SKM-1 treated with dmso at 0.1 percent for 144 hours (cell line): ENCODE measurements at regions not wholly inside any gene's neighbourhood (a gene's known extent, or its start where the extent isn't known, plus 50 kb on each side); places are given as distances from the start of the nearest gene placed in this dataset.
"Not testable (repeated sequence)": the region's sequence is repeated elsewhere in the genome, so short reads cannot be mapped to it uniquely, and the experiment has no call there.

Experiments
- DNase-seq: peaks from one replicate; lab custom pipeline; 2025; ENCODE audit not compliant: unreplicated experiment; lab: John Stamatoyannopoulos, UW

DNA sequence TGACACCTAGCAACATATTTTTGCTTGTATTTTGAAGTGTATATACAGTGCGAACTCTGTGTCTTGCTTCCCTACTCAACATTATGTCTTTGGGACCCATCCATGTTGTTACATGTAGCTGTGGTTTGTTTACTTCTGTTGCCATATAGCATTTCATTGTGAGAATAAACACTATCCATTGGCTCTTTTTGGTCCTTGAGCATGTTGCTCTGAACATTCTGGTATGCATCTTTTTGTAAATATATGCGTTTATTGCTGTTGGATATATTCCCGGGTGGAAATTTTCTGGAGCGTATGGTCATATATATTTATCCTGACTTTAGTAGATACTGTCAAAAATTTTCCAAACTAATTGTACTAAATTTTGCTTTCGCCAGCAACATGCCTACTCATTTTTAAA is 222.5 kb upstream of the SPTLC3 start:
- DNase-seq, result no peak

DNA sequence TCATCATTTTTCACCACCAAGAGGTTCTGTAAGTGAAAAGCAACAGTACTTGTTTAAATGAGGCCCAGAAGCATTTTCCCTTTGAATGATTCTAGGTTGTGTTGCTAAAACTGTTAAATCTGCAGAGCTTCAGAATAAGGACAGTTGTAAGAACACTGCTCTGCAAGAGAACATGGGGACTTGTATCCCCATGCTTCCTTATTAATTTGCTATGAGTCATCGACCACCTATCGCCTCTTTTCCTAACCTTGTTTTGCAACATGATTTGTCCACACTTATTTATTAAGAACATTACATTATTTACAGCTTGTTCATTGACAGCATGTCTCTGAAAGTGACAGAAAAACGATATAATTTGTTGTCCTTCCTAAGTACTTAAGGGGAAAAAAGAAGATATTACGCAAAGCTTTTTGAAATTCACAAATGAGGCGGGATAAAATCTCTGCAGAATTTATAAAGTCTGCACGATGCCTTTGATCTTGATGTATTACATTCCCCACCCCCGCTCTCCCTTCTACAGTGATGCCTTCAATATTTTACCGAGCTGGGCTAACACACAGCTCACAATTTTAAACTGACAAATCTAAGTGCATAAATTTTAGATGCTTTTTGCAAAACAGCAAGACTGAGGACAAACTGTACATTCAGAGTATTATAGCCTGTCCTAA is 220.0 kb upstream of the SPTLC3 start:
- no peak for DNase-seq

- DNase-seq, result no peak
Observed at GRCh38 chr20:12790859-12791258, 217.9 kb upstream of the SPTLC3 start.

GRCh38 chr20:12798286-12798685 is 210.5 kb upstream of the SPTLC3 start:
- no peak for DNase-seq

- DNase-seq, result no peak
Observed at GRCh38 chr20:12808006-12808567, 200.7 kb upstream of the SPTLC3 start.

- no peak for DNase-seq
Observed at GRCh38 chr20:12815231-12815768, 193.5 kb upstream of the SPTLC3 start.

DNA sequence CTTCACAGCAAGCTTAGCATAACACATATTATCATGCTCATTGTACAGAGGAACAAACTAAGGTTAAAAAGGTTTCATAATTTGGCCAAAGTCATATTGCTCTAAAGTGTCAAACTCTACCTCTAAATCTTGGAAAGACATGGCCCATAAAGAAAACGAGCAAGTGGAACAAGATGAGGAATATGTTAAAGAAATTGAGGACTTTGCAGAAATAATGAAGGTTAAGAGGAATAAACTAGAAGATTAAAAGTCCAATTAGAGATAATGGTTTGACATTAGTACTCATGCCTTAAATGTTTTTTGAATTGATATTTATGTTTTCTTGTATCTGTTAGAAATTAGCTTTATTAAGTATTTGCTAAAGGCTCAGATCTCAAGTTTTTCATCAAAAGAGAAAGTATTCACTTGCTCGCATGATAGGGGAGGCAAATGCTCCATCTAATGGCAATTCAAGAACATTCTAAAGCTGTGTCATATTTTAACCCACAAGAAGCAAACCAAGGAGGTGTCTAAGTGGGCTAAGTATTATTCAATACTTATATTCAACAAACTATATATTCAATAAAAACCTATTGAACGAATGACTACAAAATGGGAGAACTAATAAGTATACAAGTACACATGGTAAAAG is 192.9 kb upstream of the SPTLC3 start:
- no peak for DNase-seq

- no peak for DNase-seq
Observed at GRCh38 chr20:12821249-12821648, 187.5 kb upstream of the SPTLC3 start.

DNA sequence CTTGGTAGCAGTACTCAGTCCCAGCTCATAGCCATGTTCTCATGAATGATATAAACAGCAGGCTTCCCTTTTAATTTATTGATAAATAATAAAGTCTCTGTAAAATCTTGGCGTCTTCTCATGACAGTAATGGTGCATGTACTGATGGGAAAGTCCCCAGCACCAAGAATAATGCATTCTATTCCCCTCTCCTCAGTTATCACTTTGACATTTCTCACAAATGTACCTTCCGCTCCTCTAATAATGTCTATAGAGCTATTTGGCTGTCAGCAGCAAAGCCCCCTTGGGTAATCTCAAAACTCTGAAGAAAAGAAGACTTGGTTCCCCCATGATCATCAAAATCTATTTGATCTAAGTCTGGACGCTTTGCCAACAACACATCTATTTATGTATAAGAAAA is 185.0 kb upstream of the SPTLC3 start:
- no peak for DNase-seq

- no peak for DNase-seq
Observed at GRCh38 chr20:12824328-12825225, 184.2 kb upstream of the SPTLC3 start.

GRCh38 chr20:12825226-12825595 is 183.6 kb upstream of the SPTLC3 start:
- DNase-seq, result no peak

GRCh38 chr20:12827816-12828385 is 180.9 kb upstream of the SPTLC3 start:
- DNase-seq, result no peak

- DNase-seq, result no peak
Observed at GRCh38 chr20:12829170-12829569, 179.6 kb upstream of the SPTLC3 start.

DNA sequence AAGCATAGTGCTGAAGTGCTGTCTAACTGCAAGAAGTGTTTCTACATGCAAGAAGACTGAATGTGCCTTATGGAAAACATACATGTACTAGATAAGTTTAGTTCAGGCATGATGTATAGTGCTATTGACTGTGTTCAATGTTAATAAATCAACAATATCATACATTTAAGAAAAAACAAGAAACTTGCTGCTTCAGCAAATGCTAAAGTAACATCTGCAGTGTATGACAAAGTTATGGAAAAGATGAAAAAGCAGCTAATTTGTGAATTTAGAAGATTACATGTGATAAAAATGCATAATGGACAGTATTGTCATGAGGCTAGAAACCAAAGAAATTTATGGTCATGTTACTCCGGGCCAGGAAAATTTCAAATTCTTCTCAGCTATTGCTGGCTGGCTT is 174.9 kb upstream of the SPTLC3 start:
- DNase-seq, result no peak

DNA sequence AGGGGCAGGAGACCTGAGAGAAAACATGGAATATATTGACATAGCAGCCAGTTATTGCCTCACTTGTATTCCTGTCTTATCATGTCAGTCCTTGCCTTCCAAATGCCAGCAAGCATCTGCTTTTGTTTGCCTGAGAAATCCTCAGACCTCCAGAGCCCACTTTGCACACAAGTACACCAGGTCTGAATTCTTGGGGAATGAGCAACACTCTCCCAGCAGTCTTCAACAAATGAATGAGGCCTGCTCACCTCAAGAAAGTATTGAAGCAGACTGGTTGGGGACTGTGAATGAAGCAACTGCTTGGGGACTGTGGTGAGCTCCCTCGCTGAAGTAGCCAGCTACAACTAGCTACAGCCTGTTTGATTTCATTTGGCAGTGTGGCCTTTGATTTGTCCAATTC is 172.8 kb upstream of the SPTLC3 start:
- no peak for DNase-seq

- no peak for DNase-seq
Observed at GRCh38 chr20:12837646-12838045, 171.1 kb upstream of the SPTLC3 start.

DNA sequence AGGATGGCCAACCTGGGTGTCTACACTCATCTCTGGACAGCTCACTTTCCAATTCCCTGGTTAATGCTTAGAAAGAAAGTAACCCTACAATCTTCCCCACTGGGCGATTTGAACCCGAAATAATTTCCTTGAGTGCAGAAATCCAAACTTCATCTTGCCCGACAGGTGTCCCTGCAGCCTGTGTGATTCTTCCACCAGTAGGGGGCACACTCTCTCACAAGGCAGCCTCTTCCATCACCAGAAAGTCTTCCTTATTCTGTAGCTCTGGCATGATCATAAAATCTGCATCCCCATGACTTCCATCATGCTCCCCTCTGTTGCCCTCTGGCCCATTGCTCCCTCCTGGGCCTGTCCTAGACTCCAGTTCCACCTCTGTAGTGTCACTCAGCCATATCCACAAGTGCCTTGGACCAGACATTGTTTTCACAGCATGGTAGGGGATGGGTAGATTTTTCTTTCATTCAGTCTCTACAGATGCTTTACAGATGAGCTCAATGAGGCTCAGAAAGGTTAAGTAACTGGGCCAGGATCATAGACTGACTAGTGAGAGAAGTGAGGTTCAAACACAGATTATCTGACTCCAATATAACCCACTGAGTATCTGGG is 170.4 kb upstream of the SPTLC3 start:
- no peak for DNase-seq

GRCh38 chr20:12847872-12848271 is 160.9 kb upstream of the SPTLC3 start:
- DNase-seq, result no peak

GRCh38 chr20:12849225-12849910 is 159.4 kb upstream of the SPTLC3 start:
- DNase-seq, result no peak

GRCh38 chr20:12857643-12858042 is 151.1 kb upstream of the SPTLC3 start:
- DNase-seq, result not testable (repeated sequence)
